GM18508 (cell line): ENCODE measurements at regions not wholly inside any gene's neighbourhood (a gene's known extent, or its start where the extent isn't known, plus 50 kb on each side); places are given as distances from the start of the nearest gene placed in this dataset.
"Not testable (repeated sequence)": the region's sequence is repeated elsewhere in the genome, so short reads cannot be mapped to it uniquely, and the experiment has no call there.

ENCODE experiments used
- ATAC-seq: cut with Tn5 transposase; IDR thresholded peaks from one replicate; pipeline ENCODE4 v1.9.1; 2021; ENCODE audit warnings: moderate number of reproducible peaks; ENCODE audit not compliant: insufficient read depth, unreplicated experiment

- ATAC-seq, result no peak
Measured at GRCh38 chr2:208673631-208674030, 267.0 kb downstream of the PTH2R start.

GRCh38 chr2:208674919-208675318 lies 268.3 kb downstream of the PTH2R start:
- ATAC-seq, result no peak

- not testable (repeated sequence) for ATAC-seq
Measured at GRCh38 chr2:208685929-208686328, 279.3 kb downstream of the PTH2R start.

DNA sequence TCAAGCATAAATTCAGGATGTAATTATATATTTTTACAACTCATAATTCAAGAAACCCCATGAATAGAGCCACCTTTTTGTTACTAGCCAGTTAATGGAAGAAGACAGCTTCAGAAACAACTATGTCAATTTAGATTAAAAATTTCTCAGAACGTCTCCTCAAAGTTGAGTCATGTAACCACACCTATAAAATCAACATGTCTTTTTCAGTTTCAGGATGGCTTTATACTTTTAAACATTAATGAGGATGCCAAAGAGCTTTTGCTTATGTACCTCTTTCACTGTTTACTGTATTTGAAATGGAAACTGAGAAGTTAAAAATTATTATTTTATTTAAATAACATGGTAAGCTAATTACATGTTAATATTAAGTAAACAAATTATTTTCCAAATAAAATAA lies 280.1 kb downstream of the PTH2R start:
- no peak for ATAC-seq

GRCh38 chr2:208687720-208688119 lies 281.1 kb downstream of the PTH2R start:
- not testable (repeated sequence) for ATAC-seq

DNA sequence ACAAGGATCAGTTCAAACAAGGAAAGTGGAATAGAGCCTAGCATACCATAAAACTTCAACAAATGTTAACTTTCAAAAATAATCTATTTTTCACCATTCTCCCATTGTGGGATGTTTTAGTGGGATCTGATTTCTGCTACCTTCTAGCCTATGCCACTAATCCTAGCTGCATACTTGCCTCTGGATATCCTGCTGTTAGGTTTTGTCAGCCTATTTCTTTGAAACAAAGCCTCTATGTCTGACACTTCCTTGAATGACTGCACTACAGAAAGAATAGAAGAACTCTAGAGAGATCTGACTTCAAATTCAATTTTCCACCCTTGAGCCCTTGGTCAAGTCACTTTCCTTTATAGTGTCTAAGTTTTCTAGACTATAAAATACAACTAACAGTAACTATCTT lies 291.5 kb downstream of the PTH2R start:
- no peak for ATAC-seq

DNA sequence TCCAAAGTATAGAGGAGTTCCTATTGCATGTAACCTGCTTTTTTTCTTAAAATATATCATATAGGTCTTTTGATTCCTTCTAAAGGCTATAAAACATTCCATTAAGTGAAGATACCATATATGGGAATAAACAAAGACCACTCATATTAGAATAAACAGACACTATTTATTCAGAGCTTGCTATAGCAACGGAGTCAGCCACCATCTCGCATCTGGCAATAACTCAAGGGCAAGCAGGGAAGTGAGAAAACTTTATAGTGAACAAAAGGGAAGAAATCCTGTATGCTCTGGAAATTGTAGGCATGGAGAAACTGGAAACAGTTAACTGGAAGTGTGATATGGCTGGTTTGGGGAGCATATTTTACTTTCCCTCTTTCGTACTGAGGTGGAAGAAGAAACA lies 301.9 kb downstream of the PTH2R start:
- ATAC-seq, result no peak

DNA sequence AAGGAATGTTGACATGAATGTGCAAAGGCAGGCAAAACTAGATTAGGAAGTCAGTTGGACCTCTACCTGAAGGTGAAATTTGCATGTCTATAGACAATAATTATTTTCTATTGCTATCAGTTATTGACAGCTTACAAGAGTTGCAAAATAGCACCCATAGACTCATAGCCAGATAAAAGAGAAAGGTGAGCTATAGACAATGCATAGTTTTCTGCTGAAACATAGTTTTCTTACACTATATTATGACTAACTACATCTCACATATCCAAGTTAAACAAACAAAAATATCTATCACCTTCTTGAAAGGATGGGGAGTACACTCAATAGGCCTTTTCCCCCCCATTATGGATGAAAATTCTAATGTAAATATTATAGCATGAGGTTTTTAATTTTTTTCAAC lies 305.0 kb downstream of the PTH2R start:
- ATAC-seq, result no peak

DNA sequence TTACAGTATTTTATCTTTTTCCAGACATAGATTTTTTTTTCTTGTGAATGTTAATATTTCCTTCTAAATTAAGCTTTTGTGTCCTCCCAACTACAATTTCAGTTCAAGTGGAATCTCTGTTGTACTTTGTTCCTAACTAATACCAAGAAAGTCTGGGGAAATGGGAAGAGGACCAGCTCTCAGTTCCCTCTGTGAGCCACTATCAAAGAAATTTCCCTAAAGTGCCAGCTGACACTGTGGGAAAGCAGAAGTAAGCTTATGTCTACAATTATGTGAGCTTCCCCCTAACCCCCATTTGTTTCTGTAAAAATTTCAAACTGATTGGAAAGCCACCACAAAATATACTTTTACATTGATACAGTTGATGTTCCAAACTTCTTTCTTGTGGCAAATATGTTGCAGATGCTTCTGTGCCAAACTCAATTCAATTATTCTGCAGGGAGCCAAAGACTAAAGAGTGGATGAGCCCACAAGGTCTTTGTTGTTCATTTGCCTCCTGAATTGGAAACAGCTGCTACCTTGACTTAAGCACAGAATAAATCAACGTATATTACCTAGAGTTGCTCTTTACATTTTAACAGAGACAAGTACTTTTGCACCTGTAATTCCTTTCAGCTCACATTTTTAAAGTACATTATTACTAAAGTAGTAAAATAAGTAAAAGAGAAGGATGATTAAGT lies 306.6 kb downstream of the PTH2R start:
- ATAC-seq, result no peak

DNA sequence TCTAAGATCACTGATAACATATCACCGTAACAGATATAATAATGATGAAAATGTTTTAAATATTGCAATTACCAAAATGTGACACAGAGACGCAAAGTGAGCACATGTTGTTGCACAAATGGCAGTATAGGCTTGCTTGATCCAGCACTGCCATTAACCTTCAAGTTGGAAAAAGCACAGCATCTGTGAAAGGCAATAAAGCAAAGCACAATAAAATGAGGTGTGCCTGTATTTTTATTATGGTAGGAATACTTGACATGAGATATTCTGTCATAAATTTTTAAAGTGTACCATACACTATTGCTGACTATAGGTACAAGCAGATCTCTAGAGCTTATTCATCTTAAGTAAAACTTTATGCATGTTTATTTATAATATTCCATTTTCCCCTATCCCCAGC lies 312.2 kb downstream of the PTH2R start:
- no peak for ATAC-seq

- no peak for ATAC-seq
Measured at GRCh38 chr2:208722731-208723130, 316.1 kb downstream of the PTH2R start.

- no peak for ATAC-seq
Measured at GRCh38 chr2:208725280-208725679, 318.7 kb downstream of the PTH2R start.

DNA sequence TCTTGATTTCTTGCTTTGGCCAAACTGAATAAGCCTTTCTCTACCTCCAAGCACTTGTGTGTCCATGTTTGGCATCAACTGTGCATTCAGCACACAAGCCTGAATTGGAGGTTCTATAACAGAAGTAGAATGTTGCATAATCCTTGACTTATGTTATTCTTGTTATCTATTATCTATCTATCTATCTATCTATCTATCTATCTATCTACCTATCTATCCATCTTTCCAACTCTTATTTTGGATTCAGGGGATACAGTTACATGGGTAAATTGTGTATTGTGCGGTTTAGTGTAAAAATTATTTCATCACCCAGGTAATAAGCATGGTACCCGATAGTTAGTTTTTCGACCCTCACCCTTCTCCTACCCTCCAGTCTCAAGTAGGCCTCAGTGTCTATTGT lies 319.6 kb downstream of the PTH2R start:
- ATAC-seq, result no peak

GRCh38 chr2:208751663-208752415 lies 345.2 kb downstream of the PTH2R start:
- ATAC-seq, result not testable (repeated sequence)

GRCh38 chr2:208757364-208757763 lies 350.8 kb downstream of the PTH2R start:
- ATAC-seq, result no peak

GRCh38 chr2:208773074-208773473 lies 366.5 kb downstream of the PTH2R start:
- not testable (repeated sequence) for ATAC-seq

DNA sequence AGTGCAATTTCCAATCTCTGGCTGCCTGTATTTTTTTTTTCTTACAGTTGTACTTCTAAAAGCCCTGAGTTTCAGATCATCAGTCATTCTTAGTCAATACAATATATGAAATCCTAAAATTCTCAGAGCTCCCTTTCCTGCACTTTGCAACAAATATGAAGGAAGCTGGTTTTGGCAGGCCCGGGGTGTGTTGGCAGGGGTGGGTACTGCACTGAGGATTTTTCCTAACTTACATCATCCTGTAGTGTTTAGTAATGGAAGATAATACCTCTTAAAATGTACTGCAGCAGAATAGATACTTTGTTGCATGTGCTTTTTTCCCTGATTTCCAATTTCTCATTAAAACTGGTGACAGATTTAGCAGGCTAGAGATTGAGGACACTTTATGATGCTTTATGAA lies 374.6 kb downstream of the PTH2R start:
- no peak for ATAC-seq

DNA sequence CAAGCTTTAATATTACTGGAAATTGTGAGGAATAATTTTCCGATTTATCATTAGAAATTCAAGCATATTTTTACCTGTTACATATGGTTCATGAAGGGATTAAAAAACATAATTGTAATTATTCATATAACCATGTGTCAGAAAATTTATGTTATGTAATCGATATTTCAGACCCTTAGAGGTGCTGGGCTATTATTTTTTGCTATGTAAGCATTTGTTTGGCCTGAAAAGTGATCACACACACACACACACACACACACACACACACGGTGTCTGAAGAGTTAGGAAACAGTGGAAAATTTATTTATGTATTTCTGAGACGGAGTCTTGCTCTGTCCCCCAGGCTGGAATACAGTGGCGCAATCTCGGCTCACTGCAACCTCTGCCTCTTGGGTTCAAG lies 375.5 kb downstream of the PTH2R start:
- ATAC-seq, result no peak

GRCh38 chr2:208783184-208783583 lies 376.6 kb downstream of the PTH2R start:
- ATAC-seq, result no peak

DNA sequence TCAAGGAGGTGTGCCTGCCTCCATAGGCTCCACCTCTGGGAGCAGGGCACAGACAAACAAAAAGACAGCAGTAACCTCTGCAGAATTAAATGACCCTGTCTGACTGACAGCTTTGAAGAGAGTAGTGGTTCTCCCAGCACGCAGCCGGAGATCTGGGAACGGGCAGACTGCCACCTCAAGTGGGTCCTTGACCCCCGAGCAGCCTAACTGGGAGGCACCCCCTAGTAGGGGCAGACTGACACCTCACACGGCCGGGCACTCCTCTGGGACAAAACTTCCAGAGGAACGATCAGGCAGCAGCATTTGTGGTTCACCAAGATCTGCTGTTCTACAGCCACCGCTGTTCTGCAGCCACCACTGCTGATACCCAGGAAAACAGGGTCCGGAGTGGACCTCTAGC lies 378.2 kb downstream of the PTH2R start:
- not testable (repeated sequence) for ATAC-seq

DNA sequence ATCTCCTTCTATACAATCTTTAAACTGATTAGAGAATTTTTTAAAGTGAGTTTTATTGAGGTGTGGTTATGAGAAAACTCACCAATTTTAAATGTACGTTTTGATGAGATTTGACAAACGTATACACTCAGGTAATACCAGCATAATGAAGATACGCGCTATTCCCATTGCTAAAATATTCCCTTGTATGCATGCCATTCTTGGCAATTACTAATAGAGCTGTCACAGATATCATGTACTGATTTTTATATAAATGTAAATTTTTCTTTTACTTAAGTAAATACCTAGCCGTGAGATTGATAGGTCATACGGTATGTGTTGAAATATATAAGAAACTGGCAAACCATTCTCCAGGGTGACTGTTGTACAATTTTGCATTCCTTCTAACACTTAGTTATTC lies 384.7 kb downstream of the PTH2R start:
- no peak for ATAC-seq

DNA sequence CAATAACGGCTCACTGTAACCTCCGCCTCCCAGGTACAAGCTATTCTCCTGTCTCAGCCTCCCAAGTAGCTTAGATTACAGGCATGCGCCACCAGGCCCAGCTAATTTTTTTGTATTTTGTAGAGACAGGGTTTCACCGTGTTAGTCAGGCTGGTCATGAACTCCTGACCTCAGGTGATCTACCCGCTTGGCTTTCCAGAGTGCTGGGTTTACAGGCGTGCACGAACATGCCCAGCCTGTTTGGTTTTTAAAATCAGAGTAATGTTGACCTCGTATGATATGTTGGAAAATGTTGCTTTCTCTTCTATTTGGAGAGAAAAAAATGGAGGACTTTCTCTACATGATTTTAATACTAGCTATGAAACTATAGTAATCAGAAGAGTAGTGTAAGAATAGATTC lies 386.2 kb downstream of the PTH2R start:
- no peak for ATAC-seq
